ENCODE measurements at regions not wholly inside any gene's neighbourhood (a gene's known extent, or its start where the extent isn't known, plus 50 kb on each side); places are given as distances from the start of the nearest gene placed in this dataset.

- no peak for TF ChIP-seq ARID3A (IDR thresholded peaks at IDR 0.05; ENCODE audit: borderline replicate concordance, low read depth, low read length)
These were observed 758.4 kb upstream of the ROBO1 start (continued) for GRCh38 chr3:80526153-80526552.

- no peaks in the 10 kb centered on the region for H3K79me2 ChIP-seq (ENCODE audit: control insufficient read depth, insufficient read depth, low read length)
- no peaks in the 10 kb centered on the region for H3K36me3 ChIP-seq (ENCODE audit: control insufficient read depth, insufficient read depth, low read length)
- ATAC-seq, result no peak
- in situ Hi-C loops (cut with MboI) (no loop called here), intact Hi-C loops (cut with micrococcal nuclease) (no loop called here)
- no peak overlapping the region for H2AFZ ChIP-seq (ENCODE audit: low read depth, low read length)
- FAIRE-seq, result no peak
- no peaks in the 10 kb centered on the region for H3K9me1 ChIP-seq (ENCODE audit: control insufficient read depth, insufficient read depth, low read length)
- BruUV-seq (replicated peaks), result no TSS peak
- no peak overlapping the region for H3K4me3 ChIP-seq
- H3K27ac ChIP-seq (ENCODE audit: extremely low read depth, low read depth, low read length), result no peak overlapping the region
- ChIA-PET CTCF (ENCODE audit: low intra/inter-chr PET ratio) (no interaction called here), POLR2A (no interaction called here)
- no peak for DNase-seq (ENCODE audit: extremely low read depth in 1 of 4, low spot score in 3 of 4)
- H3K9ac ChIP-seq (ENCODE audit: insufficient read depth in 1 of 2, low read depth in 2 of 2, low read length in 2 of 2), result no peak overlapping the region
- H3K27me3 ChIP-seq (ENCODE audit: control insufficient read depth in 2 of 2, insufficient read depth in 2 of 2, low read length in 2 of 2), result no peaks in the 10 kb centered on the region
- no peaks in the 10 kb centered on the region for H3K4me1 ChIP-seq (replicated peaks in 1 of 2; ENCODE audit: control insufficient read depth in 2 of 2, insufficient read depth in 2 of 2, low read length in 2 of 2)
- no peaks in the 10 kb centered on the region for H4K20me1 ChIP-seq (replicated peaks; ENCODE audit: control insufficient read depth, insufficient read depth, low read length)
- TF ChIP-seq RERE (CRISPR knock-in tag; IDR thresholded peaks at IDR 0.05; ENCODE audit: borderline replicate concordance) (no peak), NFATC3 (IDR thresholded peaks at IDR 0.05) (no peak), POLR3A (IDR thresholded peaks at IDR 0.05; ENCODE audit: borderline replicate concordance, extremely low read depth, insufficient read depth, insufficient read length) (no peak), ZNF174 (CRISPR knock-in tag; IDR thresholded peaks at IDR 0.05) (no peak), ETV5 (CRISPR knock-in tag; IDR thresholded peaks at IDR 0.05; ENCODE audit: low read depth) (no peak), ZFP30 (CRISPR knock-in tag; IDR thresholded peaks at IDR 0.05; ENCODE audit: borderline replicate concordance) (no peak), ATF1 (CRISPR knock-in tag; IDR thresholded peaks at IDR 0.05) (no peak), ATF1 (tag; IDR thresholded peaks at IDR 0.05) (no peak), SRSF9 (IDR thresholded peaks at IDR 0.05; ENCODE audit: borderline replicate concordance, low read depth, low read length) (no peak)
- TF ChIP-seq, protein P1, sequence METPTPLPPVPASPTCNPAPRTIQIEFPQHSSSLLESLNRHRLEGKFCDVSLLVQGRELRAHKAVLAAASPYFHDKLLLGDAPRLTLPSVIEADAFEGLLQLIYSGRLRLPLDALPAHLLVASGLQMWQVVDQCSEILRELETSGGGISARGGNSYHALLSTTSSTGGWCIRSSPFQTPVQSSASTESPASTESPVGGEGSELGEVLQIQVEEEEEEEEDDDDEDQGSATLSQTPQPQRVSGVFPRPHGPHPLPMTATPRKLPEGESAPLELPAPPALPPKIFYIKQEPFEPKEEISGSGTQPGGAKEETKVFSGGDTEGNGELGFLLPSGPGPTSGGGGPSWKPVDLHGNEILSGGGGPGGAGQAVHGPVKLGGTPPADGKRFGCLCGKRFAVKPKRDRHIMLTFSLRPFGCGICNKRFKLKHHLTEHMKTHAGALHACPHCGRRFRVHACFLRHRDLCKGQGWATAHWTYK (CRISPR knock-in tag; IDR thresholded peaks at IDR 0.05), result no peak
- TF ChIP-seq, protein P2, sequence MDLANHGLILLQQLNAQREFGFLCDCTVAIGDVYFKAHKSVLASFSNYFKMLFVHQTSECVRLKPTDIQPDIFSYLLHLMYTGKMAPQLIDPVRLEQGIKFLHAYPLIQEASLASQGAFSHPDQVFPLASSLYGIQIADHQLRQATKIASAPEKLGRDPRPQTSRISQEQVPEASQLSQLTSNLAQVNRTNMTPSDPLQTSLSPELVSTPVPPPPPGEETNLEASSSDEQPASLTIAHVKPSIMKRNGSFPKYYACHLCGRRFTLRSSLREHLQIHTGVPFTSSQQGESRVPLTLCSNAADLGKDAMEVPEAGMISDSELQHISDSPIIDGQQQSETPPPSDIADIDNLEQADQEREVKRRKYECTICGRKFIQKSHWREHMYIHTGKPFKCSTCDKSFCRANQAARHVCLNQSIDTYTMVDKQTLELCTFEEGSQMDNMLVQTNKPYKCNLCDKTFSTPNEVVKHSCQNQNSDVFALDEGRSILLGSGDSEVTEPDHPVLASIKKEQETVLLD (IDR thresholded peaks at IDR 0.05), result no peak
- no peaks in the 10 kb centered on the region for H3K9me3 ChIP-seq (replicated peaks; ENCODE audit: control insufficient read depth, insufficient read depth, low read depth, low read length)
- H3K4me2 ChIP-seq (ENCODE audit: insufficient read depth, low read length), result no peak overlapping the region
These were observed 753.3 kb upstream of the ROBO1 start for GRCh38 chr3:80521081-80521480.

Data from K562 (cell line).